ENCODE measurements at regions not wholly inside any gene's neighbourhood (a gene's known extent, or its start where the extent isn't known, plus 50 kb on each side); places are given as distances from the start of the nearest gene placed in this dataset.

- Histone ChIP-seq H3K27me3 (ENCODE audit: control insufficient read depth, insufficient read depth, low read length) (no peaks in the 10 kb centered on the region), H3K36me3 (ENCODE audit: control insufficient read depth, insufficient read depth, low read length) (no peaks in the 10 kb centered on the region), H3K9me3 (ENCODE audit: control insufficient read depth, insufficient read depth, low read length) (no peaks in the 10 kb centered on the region), H3K4me3 (ENCODE audit: low read depth, low read length) (no peak overlapping the region), H3K27ac (ENCODE audit: low read depth, low read length) (no peak overlapping the region), H3K4me1 (ENCODE audit: control insufficient read depth, insufficient read depth, low read length) (no peaks in the 10 kb centered on the region)
- 86% methylated on average over 6 of the region's 7 CpGs for WGBS (ENCODE audit: insufficient coverage)
- no peak for DNase-seq (ENCODE audit: low read depth in 4 of 6, low spot score in 6 of 6)
These were observed 150.2 kb upstream of the HAND2 start for GRCh38 chr4:173680278-173680677.

- DNase-seq (ENCODE audit: low read depth in 4 of 6, low spot score in 6 of 6), result no peak
- H3K27ac ChIP-seq (ENCODE audit: low read depth, low read length), result no peak overlapping the region
- no peak overlapping the region for H3K4me3 ChIP-seq (ENCODE audit: low read depth, low read length)
- H3K27me3 ChIP-seq (ENCODE audit: control insufficient read depth, insufficient read depth, low read length), result no peaks in the 10 kb centered on the region
- no peaks in the 10 kb centered on the region for H3K9me3 ChIP-seq (ENCODE audit: control insufficient read depth, insufficient read depth, low read length)
- WGBS (ENCODE audit: insufficient coverage), result 92% methylated on average over 1 of the region's 3 CpGs
- no peaks in the 10 kb centered on the region for H3K36me3 ChIP-seq (ENCODE audit: control insufficient read depth, insufficient read depth, low read length)
- no peaks in the 10 kb centered on the region for H3K4me1 ChIP-seq (ENCODE audit: control insufficient read depth, insufficient read depth, low read length)
These were observed 145.4 kb upstream of the HAND2 start for GRCh38 chr4:173675446-173675845.

- no CpG with 5 or more reads among the region's 4 CpGs for WGBS (ENCODE audit: insufficient coverage)
These were observed 139.6 kb upstream of the HAND2 start for GRCh38 chr4:173669460-173670179.

GRCh38 chr4:173661001-173661400, 131.0 kb upstream of the HAND2 start:
- Histone ChIP-seq H3K27ac (ENCODE audit: low read depth, low read length) (no peak overlapping the region), H3K9me3 (ENCODE audit: control insufficient read depth, insufficient read depth, low read length) (no peaks in the 10 kb centered on the region), H3K27me3 (ENCODE audit: control insufficient read depth, insufficient read depth, low read length) (no peaks in the 10 kb centered on the region), H3K4me1 (ENCODE audit: control insufficient read depth, insufficient read depth, low read length) (no peaks in the 10 kb centered on the region), H3K4me3 (ENCODE audit: low read depth, low read length) (no peak overlapping the region), H3K36me3 (ENCODE audit: control insufficient read depth, insufficient read depth, low read length) (no peaks in the 10 kb centered on the region)
- DNase-seq (ENCODE audit: low read depth in 4 of 6, low spot score in 6 of 6), result no peak

More at GRCh38 chr4:173669460-173670179, 139.6 kb upstream of the HAND2 start:
- H3K36me3 ChIP-seq (ENCODE audit: control insufficient read depth, insufficient read depth, low read length), result no peaks in the 10 kb centered on the region
- H3K27me3 ChIP-seq (ENCODE audit: control insufficient read depth, insufficient read depth, low read length), result no peaks in the 10 kb centered on the region
- no peaks in the 10 kb centered on the region for H3K4me1 ChIP-seq (ENCODE audit: control insufficient read depth, insufficient read depth, low read length)
- no peak for DNase-seq (ENCODE audit: low read depth in 4 of 6, low spot score in 6 of 6)
- no peak overlapping the region for H3K27ac ChIP-seq (ENCODE audit: low read depth, low read length)
- no peaks in the 10 kb centered on the region for H3K9me3 ChIP-seq (ENCODE audit: control insufficient read depth, insufficient read depth, low read length)
- no peak overlapping the region for H3K4me3 ChIP-seq (ENCODE audit: low read depth, low read length)

- H3K4me1 ChIP-seq (ENCODE audit: control insufficient read depth, insufficient read depth, low read length), result no peaks in the 10 kb centered on the region
- H3K36me3 ChIP-seq (ENCODE audit: control insufficient read depth, insufficient read depth, low read length), result no peaks in the 10 kb centered on the region
- no peak overlapping the region for H3K27ac ChIP-seq (ENCODE audit: low read depth, low read length)
- H3K9me3 ChIP-seq (ENCODE audit: control insufficient read depth, insufficient read depth, low read length), result no peaks in the 10 kb centered on the region
- WGBS (ENCODE audit: insufficient coverage), result 100% methylated on average over 1 of the region's 4 CpGs
- no peak overlapping the region for H3K4me3 ChIP-seq (ENCODE audit: low read depth, low read length)
- H3K27me3 ChIP-seq (ENCODE audit: control insufficient read depth, insufficient read depth, low read length), result no peaks in the 10 kb centered on the region
- DNase-seq (ENCODE audit: low read depth in 4 of 6, low spot score in 6 of 6), result no peak
These were observed 126.9 kb upstream of the HAND2 start for GRCh38 chr4:173656898-173657297.

- no CpG with 5 or more reads among the region's 6 CpGs for WGBS (ENCODE audit: insufficient coverage)
- no peaks in the 10 kb centered on the region for H3K36me3 ChIP-seq (ENCODE audit: control insufficient read depth, insufficient read depth, low read length)
These were observed 122.4 kb upstream of the HAND2 start for GRCh38 chr4:173652283-173652931.

GRCh38 chr4:173651651-173652282, 121.7 kb upstream of the HAND2 start:
- no CpG with 5 or more reads among the region's 7 CpGs for WGBS (ENCODE audit: insufficient coverage)
- peak in 2 of 6 donors; percentile 1 to 16 for DNase-seq (ENCODE audit: low read depth in 4 of 6, low spot score in 6 of 6)
- H3K27ac ChIP-seq (ENCODE audit: low read depth, low read length), result no peak overlapping the region

More at GRCh38 chr4:173652283-173652931, 122.4 kb upstream of the HAND2 start:
- H3K4me3 ChIP-seq (ENCODE audit: low read depth, low read length), result no peak overlapping the region
- no peaks in the 10 kb centered on the region for H3K9me3 ChIP-seq (ENCODE audit: control insufficient read depth, insufficient read depth, low read length)
- no peaks in the 10 kb centered on the region for H3K4me1 ChIP-seq (ENCODE audit: control insufficient read depth, insufficient read depth, low read length)
- peak in 2 of 6 donors; percentile 6 to 7 for DNase-seq (ENCODE audit: low read depth in 4 of 6, low spot score in 6 of 6)
- no peaks in the 10 kb centered on the region for H3K27me3 ChIP-seq (ENCODE audit: control insufficient read depth, insufficient read depth, low read length)
- no peak overlapping the region for H3K27ac ChIP-seq (ENCODE audit: low read depth, low read length)

GRCh38 chr4:173647902-173648301, 117.9 kb upstream of the HAND2 start:
- no CpG with 5 or more reads among the region's 4 CpGs for WGBS (ENCODE audit: insufficient coverage)
- Histone ChIP-seq H3K27ac (ENCODE audit: low read depth, low read length) (no peak overlapping the region), H3K4me1 (ENCODE audit: control insufficient read depth, insufficient read depth, low read length) (no peaks in the 10 kb centered on the region), H3K27me3 (ENCODE audit: control insufficient read depth, insufficient read depth, low read length) (no peaks in the 10 kb centered on the region), H3K9me3 (ENCODE audit: control insufficient read depth, insufficient read depth, low read length) (no peaks in the 10 kb centered on the region), H3K36me3 (ENCODE audit: control insufficient read depth, insufficient read depth, low read length) (no peaks in the 10 kb centered on the region), H3K4me3 (ENCODE audit: low read depth, low read length) (no peak overlapping the region)
- DNase-seq (ENCODE audit: low read depth in 4 of 6, low spot score in 6 of 6), result no peak

More at GRCh38 chr4:173651651-173652282, 121.7 kb upstream of the HAND2 start:
- Histone ChIP-seq H3K27me3 (ENCODE audit: control insufficient read depth, insufficient read depth, low read length) (no peaks in the 10 kb centered on the region), H3K4me1 (ENCODE audit: control insufficient read depth, insufficient read depth, low read length) (no peaks in the 10 kb centered on the region), H3K36me3 (ENCODE audit: control insufficient read depth, insufficient read depth, low read length) (no peaks in the 10 kb centered on the region), H3K4me3 (ENCODE audit: low read depth, low read length) (no peak overlapping the region), H3K9me3 (ENCODE audit: control insufficient read depth, insufficient read depth, low read length) (no peaks in the 10 kb centered on the region)

- WGBS (ENCODE audit: insufficient coverage), result 26% methylated on average over 2 of the region's 3 CpGs
- peaks cover 1% of the 10 kb centered on the region for H3K9me3 ChIP-seq (ENCODE audit: control insufficient read depth, insufficient read depth, low read length)
- H3K4me1 ChIP-seq (ENCODE audit: control insufficient read depth, insufficient read depth, low read length), result no peaks in the 10 kb centered on the region
- no peaks in the 10 kb centered on the region for H3K27me3 ChIP-seq (ENCODE audit: control insufficient read depth, insufficient read depth, low read length)
- no peak for DNase-seq (ENCODE audit: low read depth in 4 of 6, low spot score in 6 of 6)
- no peaks in the 10 kb centered on the region for H3K36me3 ChIP-seq (ENCODE audit: control insufficient read depth, insufficient read depth, low read length)
- H3K4me3 ChIP-seq (ENCODE audit: low read depth, low read length), result no peak overlapping the region
- H3K27ac ChIP-seq (ENCODE audit: low read depth, low read length), result no peak overlapping the region
These were observed 112.5 kb upstream of the HAND2 start for GRCh38 chr4:173642509-173642908.

- no peak overlapping the region for H3K27ac ChIP-seq (ENCODE audit: low read depth, low read length)
- peaks cover 5% of the 10 kb centered on the region for H3K9me3 ChIP-seq (ENCODE audit: control insufficient read depth, insufficient read depth, low read length)
- no peaks in the 10 kb centered on the region for H3K27me3 ChIP-seq (ENCODE audit: control insufficient read depth, insufficient read depth, low read length)
- DNase-seq (ENCODE audit: low read depth in 4 of 6, low spot score in 6 of 6), result no peak
- H3K4me3 ChIP-seq (ENCODE audit: low read depth, low read length), result no peak overlapping the region
- H3K4me1 ChIP-seq (ENCODE audit: control insufficient read depth, insufficient read depth, low read length), result no peaks in the 10 kb centered on the region
- H3K36me3 ChIP-seq (ENCODE audit: control insufficient read depth, insufficient read depth, low read length), result no peaks in the 10 kb centered on the region
These were observed 105.4 kb upstream of the HAND2 start for GRCh38 chr4:173635395-173635794.
